ENCODE measurements at regions not wholly inside any gene's neighbourhood (a gene's known extent, or its start where the extent isn't known, plus 50 kb on each side); places are given as distances from the start of the nearest gene placed in this dataset.
"Not testable (repeated sequence)": the region's sequence is repeated elsewhere in the genome, so short reads cannot be mapped to it uniquely, and the experiment has no call there.

DNA sequence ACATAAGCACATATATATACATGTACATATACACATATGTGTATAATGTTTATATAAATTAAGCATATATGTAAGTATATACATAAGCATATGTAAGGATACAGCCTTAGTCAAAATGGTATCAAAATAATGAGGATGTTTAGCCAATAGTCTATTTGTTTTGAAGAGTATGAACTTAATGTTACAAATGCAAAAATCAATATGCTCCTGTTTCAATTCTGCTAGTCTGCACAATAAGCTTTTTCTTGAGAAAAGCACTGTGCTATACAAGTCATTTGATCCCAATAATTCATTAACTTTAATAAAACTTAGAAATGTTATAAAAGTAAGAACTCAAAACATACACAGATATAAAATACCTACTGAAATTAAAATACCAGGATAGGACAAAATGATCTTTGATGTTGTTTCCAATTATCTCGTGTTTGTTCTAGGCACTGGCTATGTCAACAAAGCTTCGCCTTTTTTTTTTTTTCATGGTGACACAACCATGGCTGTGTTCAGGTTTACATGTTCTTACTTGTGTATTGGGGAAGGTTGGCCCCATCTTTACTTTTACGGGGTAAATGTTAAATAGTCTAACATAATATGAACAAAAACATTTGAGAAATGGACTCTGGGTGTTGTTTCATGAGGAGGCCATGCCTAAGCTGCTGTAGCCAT is 271.1 kb upstream of the CDH19 start:
- Mint-ChIP-seq H3K4me1 (ENCODE audit: low read depth) (no peaks in the 10 kb centered on the region), H3K27ac (no peak overlapping the region), H3K4me3 (no peak overlapping the region), H3K27me3 (ENCODE audit: low read depth) (no peaks in the 10 kb centered on the region), H3K9me3 (peaks cover 0 to 1% of the 10 kb centered on the region in 2 donors), H3K36me3 (ENCODE audit: insufficient read depth in 2 of 2) (no peaks in the 10 kb centered on the region)
- DNase-seq = no peak
- no peak for ATAC-seq (replicated peaks in 1 of 2)

DNA sequence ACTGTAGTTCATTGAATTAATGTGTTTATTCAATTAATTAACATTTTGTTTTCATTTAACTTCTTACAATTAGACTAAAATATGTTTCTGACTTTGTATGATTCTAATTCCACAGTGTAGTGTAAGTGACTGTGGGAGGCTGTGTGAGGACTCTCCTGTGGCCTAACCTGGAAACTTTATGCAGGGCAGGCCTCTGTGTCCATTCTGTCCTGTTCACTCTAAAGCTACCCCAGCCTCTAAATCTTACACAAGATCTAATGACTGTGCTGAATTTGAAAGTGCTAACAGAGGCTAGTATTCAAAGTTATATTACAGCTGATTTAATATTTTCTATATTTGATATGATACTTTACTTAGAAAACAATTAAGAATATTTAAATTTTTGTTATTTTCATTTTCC is 270.5 kb upstream of the CDH19 start:
- DNase-seq (no peak), ATAC-seq (replicated peaks in 1 of 2) (no peak)
- Mint-ChIP-seq H3K27me3 (ENCODE audit: low read depth) (no peaks in the 10 kb centered on the region), H3K27ac (no peak overlapping the region), H3K9me3 (peaks cover 0 to 3% of the 10 kb centered on the region in 2 donors), H3K4me3 (no peak overlapping the region), H3K36me3 (ENCODE audit: insufficient read depth in 2 of 2) (no peaks in the 10 kb centered on the region), H3K4me1 (ENCODE audit: low read depth) (no peaks in the 10 kb centered on the region)

DNA sequence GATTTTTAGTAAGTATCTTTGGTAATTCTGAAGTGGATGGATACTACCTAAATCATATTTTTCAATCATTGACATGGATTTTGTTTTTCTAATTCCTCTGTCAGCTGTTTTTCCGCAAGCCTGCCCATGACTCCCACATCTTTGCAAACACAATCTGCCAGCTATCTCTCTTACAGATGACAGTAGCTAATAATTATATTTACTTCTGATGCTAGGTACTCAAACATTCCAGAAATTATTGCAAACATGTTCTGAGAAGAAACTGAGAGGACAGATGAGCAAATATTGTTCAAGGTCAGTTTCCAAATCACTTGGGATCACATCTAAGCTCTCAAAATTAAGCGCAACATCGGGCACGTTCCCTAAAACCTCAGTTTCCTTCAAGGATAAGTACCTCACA is 270.0 kb upstream of the CDH19 start:
- H3K9me3 Mint-ChIP-seq = peaks cover 0 to 3% of the 10 kb centered on the region in 2 donors
- no peak overlapping the region for H3K4me3 Mint-ChIP-seq
- H3K27me3 Mint-ChIP-seq (ENCODE audit: low read depth) = no peaks in the 10 kb centered on the region
- H3K36me3 Mint-ChIP-seq (ENCODE audit: insufficient read depth in 2 of 2) = no peaks in the 10 kb centered on the region
- DNase-seq (no peak), ATAC-seq (replicated peaks in 1 of 2) (no peak)
- H3K27ac Mint-ChIP-seq = no peak overlapping the region
- no peaks in the 10 kb centered on the region for H3K4me1 Mint-ChIP-seq (ENCODE audit: low read depth)

DNA sequence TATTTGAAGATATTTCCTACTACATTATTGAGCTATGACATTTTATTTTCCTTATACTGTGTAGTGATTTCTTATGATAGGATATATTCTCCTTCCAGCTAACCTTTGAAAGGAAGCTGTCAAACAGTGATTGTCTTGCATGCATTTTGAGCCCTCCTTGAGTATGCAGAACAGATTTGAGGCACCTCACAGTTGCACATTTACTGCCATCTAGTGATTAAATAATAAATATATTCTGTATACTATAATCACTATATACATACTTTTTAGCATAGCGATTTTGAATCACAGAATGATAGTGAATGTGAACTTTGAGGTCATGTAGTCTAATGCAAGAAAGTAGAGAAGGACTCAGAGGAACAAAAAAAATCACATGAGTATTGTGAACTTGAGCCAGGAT is 268.4 kb upstream of the CDH19 start:
- DNase-seq (no peak), ATAC-seq (replicated peaks in 1 of 2) (no peak)
- Mint-ChIP-seq H3K4me3 (no peak overlapping the region), H3K27me3 (ENCODE audit: low read depth) (no peaks in the 10 kb centered on the region), H3K9me3 (peaks cover 0 to 3% of the 10 kb centered on the region in 2 donors), H3K36me3 (ENCODE audit: insufficient read depth in 2 of 2) (no peaks in the 10 kb centered on the region), H3K27ac (no peak overlapping the region), H3K4me1 (ENCODE audit: low read depth) (no peaks in the 10 kb centered on the region)

DNA sequence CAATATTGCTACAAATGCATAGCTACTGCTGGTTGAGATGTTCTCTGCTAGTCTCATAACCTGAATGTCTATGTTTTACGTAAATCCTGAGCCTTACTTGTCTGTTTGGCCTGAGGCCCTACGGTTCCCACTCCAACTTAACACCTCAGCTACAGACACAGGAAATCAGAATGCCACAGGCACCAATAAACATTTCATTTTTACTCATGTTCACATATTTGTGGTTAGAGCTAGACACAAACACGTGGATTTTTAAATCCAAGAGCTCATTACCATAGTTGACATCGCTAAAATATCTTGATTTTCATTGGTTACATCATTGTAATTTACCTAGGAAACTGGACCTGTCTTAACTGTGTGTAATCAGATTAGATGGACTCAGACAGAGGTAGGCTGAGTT is 263.8 kb upstream of the CDH19 start:
- DNase-seq (no peak), ATAC-seq (replicated peaks in 1 of 2) (no peak)
- Mint-ChIP-seq H3K27ac (no peak overlapping the region), H3K27me3 (ENCODE audit: low read depth) (no peaks in the 10 kb centered on the region), H3K4me3 (no peak overlapping the region), H3K4me1 (ENCODE audit: low read depth) (no peaks in the 10 kb centered on the region), H3K9me3 (peaks cover 2 to 3% of the 10 kb centered on the region in 2 donors), H3K36me3 (ENCODE audit: insufficient read depth in 2 of 2) (no peaks in the 10 kb centered on the region)

DNA sequence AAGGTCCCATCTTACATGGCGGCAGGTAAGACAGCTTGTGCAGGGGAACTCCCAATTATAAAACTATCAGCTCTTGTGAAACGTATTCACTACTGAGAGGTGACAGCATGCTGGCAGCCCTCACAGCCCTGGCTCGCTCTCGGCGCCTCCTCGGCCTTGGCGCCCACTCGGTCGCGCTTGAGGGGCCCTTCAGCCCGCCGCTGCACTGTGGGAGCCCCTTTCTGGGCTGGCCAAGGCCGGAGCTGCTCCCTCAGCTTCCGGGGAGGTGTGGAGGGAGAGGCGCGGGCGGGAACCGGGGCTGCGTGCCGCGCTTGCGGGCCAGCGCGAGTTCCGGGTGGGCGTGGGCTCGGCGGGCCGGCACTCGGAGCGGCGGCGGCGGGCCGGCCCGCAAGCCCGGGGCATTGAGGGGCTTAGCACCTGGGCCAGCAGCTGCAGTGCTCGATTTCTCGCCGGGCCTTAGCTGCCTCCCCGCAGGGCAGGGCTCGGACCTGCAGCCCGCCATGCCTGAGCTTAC is 262.6 kb upstream of the CDH19 start:
- not testable (repeated sequence) for DNase-seq; H3K4me1 Mint-ChIP-seq (ENCODE audit: low read depth); H3K4me3 Mint-ChIP-seq; ATAC-seq (replicated peaks in 1 of 2); H3K36me3 Mint-ChIP-seq (ENCODE audit: insufficient read depth in 2 of 2); H3K27ac Mint-ChIP-seq; H3K27me3 Mint-ChIP-seq (ENCODE audit: low read depth); H3K9me3 Mint-ChIP-seq

DNA sequence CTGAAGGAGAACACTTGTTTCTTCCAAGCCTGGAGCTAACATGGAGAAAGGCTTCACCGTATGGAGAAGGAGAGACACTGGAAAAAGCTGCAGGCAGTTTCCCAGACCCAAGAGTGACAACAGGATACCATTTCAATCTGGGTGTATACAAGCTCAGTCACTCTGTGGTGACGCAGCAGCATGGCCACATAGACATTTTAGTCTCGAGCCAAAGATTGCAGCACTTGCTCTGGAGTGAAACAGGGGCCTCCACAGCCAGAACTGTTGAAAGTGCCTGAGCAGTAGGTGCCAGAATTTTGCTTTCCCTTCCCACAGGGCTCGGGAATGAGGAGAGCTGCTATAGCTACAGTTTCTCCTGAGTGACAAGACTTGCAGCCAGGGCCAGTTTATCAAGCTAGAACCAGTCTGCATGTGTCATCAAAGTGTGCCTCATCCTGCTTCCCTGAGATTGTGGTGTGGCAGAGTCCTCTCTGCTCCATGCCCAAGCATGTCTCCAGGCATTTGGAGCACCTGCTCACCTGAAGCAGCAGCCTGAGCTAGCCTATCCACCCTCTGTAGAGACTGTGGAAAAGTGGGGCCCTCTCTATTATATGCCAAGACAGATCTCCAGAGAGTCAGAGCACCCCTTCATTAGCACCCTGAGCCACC is 234.6 kb upstream of the CDH19 start:
- H3K4me3 Mint-ChIP-seq = no peak overlapping the region
- H3K9me3 Mint-ChIP-seq = peaks cover 2 to 3% of the 10 kb centered on the region in 2 donors
- ATAC-seq (replicated peaks in 1 of 2) (no peak), DNase-seq (no peak)
- H3K27ac Mint-ChIP-seq = no peak overlapping the region
- H3K36me3 Mint-ChIP-seq (ENCODE audit: insufficient read depth in 2 of 2) = no peaks in the 10 kb centered on the region
- no peaks in the 10 kb centered on the region for H3K4me1 Mint-ChIP-seq (ENCODE audit: low read depth)
- H3K27me3 Mint-ChIP-seq (ENCODE audit: low read depth) = no peaks in the 10 kb centered on the region

DNA sequence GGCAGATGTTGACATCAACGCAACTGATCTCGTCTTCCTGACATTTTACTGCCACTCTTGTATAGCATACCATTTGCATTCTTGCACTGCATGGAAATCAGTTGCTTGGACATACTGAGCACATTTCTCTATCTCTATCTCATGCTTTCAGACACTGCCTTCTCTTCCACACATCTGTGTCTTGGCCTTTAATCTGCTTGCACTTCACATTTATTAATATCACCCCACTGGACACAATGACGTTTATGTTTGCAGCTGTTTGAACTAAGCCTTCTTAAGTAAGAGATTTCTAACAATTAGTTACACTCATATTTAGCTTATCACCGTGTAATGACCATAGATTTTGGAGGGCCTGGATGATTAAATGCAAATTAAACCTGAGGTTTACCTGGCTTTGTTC is 229.8 kb upstream of the CDH19 start:
- H3K27ac Mint-ChIP-seq = no peak overlapping the region
- no peaks in the 10 kb centered on the region for H3K27me3 Mint-ChIP-seq (ENCODE audit: low read depth)
- no peaks in the 10 kb centered on the region for H3K36me3 Mint-ChIP-seq (ENCODE audit: insufficient read depth in 2 of 2)
- no peaks in the 10 kb centered on the region for H3K4me1 Mint-ChIP-seq (ENCODE audit: low read depth)
- no peak overlapping the region for H3K4me3 Mint-ChIP-seq
- DNase-seq (no peak), ATAC-seq (replicated peaks in 1 of 2) (no peak)
- H3K9me3 Mint-ChIP-seq = peaks cover 0 to 3% of the 10 kb centered on the region in 2 donors

DNA sequence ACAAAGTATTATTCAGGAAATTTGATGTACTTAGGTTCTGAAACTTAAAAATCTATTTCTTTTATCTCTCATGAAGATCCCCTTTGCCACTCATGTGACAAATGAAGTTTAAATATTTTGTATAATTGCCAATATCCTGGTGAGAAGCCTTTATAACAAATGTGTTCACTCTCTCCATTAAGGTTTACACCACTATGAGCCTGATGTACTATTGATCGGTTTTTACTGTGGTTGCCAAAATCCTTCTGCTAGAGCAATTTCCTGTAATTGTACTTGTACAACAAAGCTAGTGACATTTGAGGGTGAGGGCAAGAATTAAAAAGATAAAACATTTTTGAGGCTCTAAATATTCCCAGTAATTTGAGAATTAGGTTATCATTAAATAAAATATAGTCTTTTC is 222.3 kb upstream of the CDH19 start:
- DNase-seq (no peak), ATAC-seq (replicated peaks in 1 of 2) (no peak)
- Mint-ChIP-seq H3K9me3 (peaks cover 1 to 3% of the 10 kb centered on the region in 2 donors), H3K27ac (no peak overlapping the region), H3K36me3 (ENCODE audit: insufficient read depth in 2 of 2) (no peaks in the 10 kb centered on the region), H3K4me3 (no peak overlapping the region), H3K27me3 (ENCODE audit: low read depth) (no peaks in the 10 kb centered on the region), H3K4me1 (ENCODE audit: low read depth) (no peaks in the 10 kb centered on the region)

DNA sequence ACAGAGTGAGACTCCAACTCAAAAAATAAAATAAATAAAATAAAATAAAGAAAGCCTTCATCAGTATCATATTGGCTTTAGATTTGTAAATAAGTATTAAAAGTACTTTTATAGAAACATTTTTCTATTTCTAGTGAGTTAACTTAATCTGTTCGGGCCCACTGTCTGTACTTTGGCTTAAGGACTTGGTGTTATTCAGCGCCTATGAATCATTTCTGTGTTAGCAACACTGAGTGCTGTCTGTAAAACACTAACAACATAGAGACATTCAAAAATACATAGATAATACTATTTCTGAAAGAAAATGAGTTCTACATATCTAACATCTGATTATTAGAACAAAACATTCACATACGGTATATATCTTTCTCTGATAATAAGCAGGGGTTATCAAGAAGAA is 221.5 kb upstream of the CDH19 start:
- H3K4me3 Mint-ChIP-seq = no peak overlapping the region
- DNase-seq (no peak), ATAC-seq (replicated peaks in 1 of 2) (no peak)
- H3K36me3 Mint-ChIP-seq (ENCODE audit: insufficient read depth in 2 of 2) = no peaks in the 10 kb centered on the region
- peaks cover 1 to 3% of the 10 kb centered on the region in 2 donors for H3K9me3 Mint-ChIP-seq
- no peak overlapping the region for H3K27ac Mint-ChIP-seq
- H3K27me3 Mint-ChIP-seq (ENCODE audit: low read depth) = no peaks in the 10 kb centered on the region
- H3K4me1 Mint-ChIP-seq (ENCODE audit: low read depth) = no peaks in the 10 kb centered on the region

DNA sequence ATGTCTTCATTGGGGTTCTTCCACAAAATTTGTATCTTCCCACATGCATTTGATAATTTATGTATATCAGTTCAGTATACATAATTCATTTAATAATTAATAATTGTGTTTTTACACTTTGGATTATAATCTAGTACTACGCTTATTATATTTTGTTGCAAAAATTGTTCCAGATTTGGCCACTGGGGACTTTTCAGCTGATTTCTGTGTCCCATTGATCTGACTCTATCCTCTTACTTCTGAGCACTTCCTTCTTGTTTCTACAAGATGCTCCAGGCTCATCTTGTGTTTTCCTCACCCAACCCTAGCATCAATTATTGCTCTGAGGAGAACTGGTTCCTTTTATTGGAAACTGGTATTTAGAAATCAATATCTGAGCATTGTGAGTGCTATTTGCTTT is 215.3 kb upstream of the CDH19 start:
- ATAC-seq (replicated peaks in 1 of 2) (no peak), DNase-seq (no peak)
- Mint-ChIP-seq H3K9me3 (peaks cover 2 to 4% of the 10 kb centered on the region in 2 donors), H3K27me3 (ENCODE audit: low read depth) (no peaks in the 10 kb centered on the region), H3K4me1 (ENCODE audit: low read depth) (no peaks in the 10 kb centered on the region), H3K27ac (no peak overlapping the region), H3K4me3 (no peak overlapping the region), H3K36me3 (ENCODE audit: insufficient read depth in 2 of 2) (no peaks in the 10 kb centered on the region)

DNA sequence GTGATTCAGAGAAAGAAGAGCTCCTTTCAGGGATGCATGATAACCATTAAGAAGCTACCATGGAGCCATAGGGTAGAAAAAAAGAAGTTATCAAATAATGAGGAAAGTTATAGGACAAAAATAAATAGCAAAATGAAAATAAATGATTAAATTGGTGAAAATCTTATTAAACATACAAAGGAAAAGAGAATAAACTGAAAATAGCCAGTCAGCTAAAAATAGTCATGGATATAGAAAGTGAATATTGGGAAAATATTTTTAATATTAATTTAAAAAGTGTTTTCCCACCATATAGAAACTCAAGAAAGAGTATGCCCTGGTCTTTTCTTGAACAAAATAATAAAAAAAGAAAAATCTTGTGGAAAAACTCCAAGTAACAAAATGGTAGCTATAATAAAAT is 209.2 kb upstream of the CDH19 start:
- no peaks in the 10 kb centered on the region for H3K4me1 Mint-ChIP-seq (ENCODE audit: low read depth)

DNA sequence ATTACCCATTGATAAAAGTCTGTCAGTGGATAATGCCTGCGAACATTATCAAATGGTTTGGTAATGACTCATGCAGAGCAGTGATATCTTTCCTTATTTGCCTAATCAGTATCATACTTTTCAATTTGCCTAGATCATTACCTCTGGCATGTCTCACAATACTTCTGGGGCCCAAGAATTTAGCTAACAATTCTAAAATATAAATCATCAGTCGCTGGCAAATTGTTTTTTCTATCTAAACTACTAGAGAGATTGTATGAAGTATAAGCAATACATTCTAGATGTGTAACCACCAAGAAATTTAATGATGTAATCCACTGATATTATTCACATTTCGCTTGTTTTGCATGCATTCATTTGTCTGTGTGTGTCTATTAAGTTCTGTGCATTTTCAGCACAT is 191.2 kb upstream of the CDH19 start:
- no peak for ATAC-seq (replicated peaks in 1 of 2)
- H3K4me3 Mint-ChIP-seq = no peak overlapping the region
- H3K9me3 Mint-ChIP-seq = no peaks in the 10 kb centered on the region
- H3K36me3 Mint-ChIP-seq (ENCODE audit: insufficient read depth in 2 of 2) = no peaks in the 10 kb centered on the region
- H3K27me3 Mint-ChIP-seq (ENCODE audit: low read depth) = no peaks in the 10 kb centered on the region
- H3K4me1 Mint-ChIP-seq (ENCODE audit: low read depth) = no peaks in the 10 kb centered on the region
- H3K27ac Mint-ChIP-seq = no peak overlapping the region
- no peak for DNase-seq

More for the DNA sequence above, 209.2 kb upstream of the CDH19 start:
- no peak overlapping the region for H3K4me3 Mint-ChIP-seq
- ATAC-seq (replicated peaks in 1 of 2) (no peak), DNase-seq (no peak)
- no peak overlapping the region for H3K27ac Mint-ChIP-seq
- H3K9me3 Mint-ChIP-seq = peaks cover 3 to 8% of the 10 kb centered on the region in 2 donors
- H3K27me3 Mint-ChIP-seq (ENCODE audit: low read depth) = no peaks in the 10 kb centered on the region
- H3K36me3 Mint-ChIP-seq (ENCODE audit: insufficient read depth in 2 of 2) = no peaks in the 10 kb centered on the region

DNA sequence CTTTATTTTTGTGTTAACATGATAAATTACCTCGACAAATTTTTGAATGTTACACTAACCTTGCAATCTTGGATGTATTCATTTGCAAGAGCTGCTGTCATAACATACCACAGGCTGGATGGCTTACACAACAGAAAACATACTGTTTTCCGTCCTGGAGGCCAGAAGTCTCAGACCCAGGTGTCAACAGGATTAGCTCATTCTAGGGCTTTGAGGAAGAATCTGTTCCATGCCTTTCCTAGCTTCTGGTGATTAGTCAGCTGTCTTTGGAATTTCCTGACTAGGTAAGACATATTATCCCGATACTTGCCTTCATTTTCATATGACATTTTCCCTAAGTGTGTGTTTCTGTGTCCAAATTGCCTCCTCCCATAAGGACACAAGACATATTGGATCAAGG is 188.6 kb upstream of the CDH19 start:
- Mint-ChIP-seq H3K27me3 (ENCODE audit: low read depth) (no peaks in the 10 kb centered on the region), H3K27ac (no peak overlapping the region), H3K4me1 (ENCODE audit: low read depth) (no peaks in the 10 kb centered on the region), H3K4me3 (no peak overlapping the region), H3K9me3 (no peaks in the 10 kb centered on the region), H3K36me3 (ENCODE audit: insufficient read depth in 2 of 2) (no peaks in the 10 kb centered on the region)
- DNase-seq (no peak), ATAC-seq (replicated peaks in 1 of 2) (no peak)
